GM18519 (cell line): ENCODE measurements at regions not wholly inside any gene's neighbourhood (a gene's known extent, or its start where the extent isn't known, plus 50 kb on each side); places are given as distances from the start of the nearest gene placed in this dataset.

Experiments
- ATAC-seq: cut with Tn5 transposase; IDR thresholded peaks from one replicate; pipeline ENCODE4 v1.9.1; 2021; ENCODE audit warnings: mild to moderate bottlenecking, moderate library complexity; ENCODE audit not compliant: unreplicated experiment, low FRiP score

DNA sequence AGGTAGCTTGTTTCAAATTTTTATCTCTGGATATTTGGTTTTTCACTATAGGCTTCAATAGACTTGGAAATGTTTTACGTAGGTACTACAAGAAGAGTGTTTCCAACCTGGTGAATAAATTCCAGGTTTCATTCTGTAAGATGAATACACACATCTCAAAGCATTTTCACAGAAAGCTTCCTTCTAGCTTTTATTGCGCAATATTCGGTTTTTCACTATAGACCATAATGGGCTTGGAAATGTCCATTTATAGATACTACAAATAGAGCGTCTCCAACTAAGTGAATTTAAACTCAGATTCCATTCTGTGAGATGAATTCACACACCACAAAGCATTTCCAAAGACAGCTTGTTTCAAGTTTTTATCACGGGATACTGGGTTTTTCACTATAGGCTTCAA lies 857.7 kb upstream of the HS3ST1 start:
- no peak for ATAC-seq

DNA sequence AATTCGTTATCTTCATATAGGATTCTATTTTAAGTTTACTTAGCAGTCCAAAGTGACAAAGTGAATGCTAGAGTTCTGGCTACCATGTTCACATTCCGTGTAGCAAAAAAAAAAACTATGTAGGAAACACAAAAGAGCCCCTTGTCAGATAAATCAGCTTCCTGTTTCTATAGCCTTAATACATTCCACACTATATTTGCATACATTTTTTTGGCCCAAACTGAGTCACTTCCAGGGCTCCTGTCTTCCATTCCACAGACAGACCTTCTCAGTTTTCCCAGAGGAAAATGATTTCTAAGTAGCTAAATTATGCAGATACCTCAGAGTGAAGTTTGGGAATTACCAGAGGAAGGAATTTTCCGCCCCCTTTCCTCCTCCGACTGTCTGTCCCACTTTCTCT lies 841.9 kb upstream of the HS3ST1 start:
- no peak for ATAC-seq

DNA sequence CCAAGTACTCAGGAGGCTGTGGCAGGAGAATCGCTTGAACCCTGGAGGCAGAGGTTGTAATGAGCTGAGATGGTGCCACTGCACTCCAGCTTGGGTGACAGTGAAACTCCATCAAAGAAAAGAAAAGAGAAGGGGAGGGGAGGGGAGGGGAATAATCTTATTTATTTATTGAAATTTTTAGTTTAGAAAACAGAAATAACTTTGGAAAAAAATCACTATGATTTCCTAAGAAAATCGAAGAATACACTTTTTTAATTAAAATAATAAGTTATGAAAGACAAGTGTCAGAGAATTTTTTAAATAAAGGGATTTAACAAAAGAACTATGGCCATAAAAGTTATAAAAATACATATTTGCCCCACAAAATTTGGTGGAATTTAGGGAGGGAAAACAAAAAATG lies 836.9 kb upstream of the HS3ST1 start:
- no peak for ATAC-seq

DNA sequence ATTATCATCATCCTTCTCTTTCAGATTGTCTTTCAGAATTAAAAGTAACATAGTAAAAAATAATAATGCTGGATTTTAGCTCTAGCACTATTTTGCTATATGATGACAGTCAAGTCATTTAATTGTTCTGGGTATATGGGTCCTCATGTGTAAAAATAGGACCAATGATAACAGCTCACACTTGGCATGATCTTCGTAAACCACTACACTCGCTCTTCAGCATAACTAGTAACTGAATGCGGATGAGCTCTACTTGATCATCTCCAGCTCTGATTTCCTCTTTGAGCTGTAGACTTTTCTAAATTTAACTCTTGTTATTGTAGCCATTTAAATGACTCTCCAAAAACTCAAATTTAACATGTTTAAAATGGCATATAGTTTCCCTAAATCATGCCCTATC lies 831.8 kb upstream of the HS3ST1 start:
- no peak for ATAC-seq

DNA sequence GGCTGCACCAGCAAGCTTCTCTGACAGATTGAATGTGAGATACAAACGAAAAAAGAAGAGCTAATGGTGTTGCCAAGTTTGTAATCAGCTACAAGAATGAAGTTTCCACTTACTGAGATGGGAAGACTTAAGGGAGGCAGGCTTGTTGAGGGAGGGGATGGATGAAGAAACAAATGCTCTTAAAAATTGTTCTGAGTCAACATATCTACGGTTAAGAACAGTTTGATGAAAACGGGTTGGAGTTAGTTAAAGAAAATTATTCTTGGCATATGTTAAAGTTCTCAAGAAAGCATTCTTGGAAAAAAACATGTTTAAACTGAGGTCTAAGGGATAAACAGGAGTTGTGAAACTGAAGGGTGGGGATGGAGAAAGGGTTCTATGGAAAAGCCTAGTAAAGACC lies 816.3 kb upstream of the HS3ST1 start:
- ATAC-seq = no peak

DNA sequence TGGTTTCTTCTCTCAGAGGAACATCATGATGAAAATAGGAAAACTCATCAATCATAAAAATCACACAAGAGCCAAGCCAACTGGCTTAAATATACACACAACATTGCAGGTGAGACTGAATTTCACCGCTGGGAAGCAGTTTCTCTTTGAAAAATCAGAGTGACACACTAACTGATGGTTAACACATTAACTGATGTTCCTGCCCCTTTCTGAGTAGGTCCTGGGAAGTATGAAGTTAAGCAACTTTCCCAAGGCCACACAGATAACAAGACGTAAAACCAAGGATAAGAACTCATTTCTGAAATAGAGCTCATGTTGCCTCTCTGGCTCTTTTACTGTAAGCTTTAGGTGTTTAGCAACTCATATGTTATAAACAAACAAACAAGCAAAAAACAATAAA lies 813.7 kb upstream of the HS3ST1 start:
- ATAC-seq = no peak

DNA sequence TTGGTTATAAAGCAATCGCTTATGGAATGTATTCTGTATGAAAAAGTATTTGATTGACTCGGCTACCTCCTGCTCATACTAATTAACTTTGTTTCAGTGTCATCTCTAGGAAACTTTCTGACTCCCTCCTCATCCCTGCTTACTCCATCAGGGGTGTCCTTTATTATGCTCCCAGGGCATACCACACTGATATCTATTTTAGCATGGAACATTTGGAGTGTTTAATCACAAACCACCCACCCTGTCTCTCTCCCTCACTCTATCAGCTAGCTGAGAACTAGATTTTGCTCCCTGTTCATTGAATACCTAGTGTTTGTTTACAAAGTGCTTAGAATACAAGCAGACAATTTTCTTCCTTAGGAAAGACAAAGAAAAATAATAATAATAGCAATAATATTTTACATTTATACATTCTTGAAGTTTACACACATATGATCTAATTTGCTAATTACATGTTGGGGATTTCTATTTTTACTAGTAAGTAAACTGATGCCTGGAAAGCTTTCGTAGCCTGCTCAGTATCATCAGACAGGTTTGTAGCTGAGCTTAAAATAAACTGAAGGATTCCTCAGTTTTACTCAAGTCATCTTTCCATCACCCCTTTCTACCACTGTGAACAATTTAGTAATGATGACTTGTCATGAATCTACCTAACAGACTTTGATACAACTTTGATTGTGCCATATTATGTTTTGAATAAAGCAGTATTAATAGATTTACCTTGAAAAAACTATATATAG lies 811.4 kb upstream of the HS3ST1 start:
- ATAC-seq = no peak

DNA sequence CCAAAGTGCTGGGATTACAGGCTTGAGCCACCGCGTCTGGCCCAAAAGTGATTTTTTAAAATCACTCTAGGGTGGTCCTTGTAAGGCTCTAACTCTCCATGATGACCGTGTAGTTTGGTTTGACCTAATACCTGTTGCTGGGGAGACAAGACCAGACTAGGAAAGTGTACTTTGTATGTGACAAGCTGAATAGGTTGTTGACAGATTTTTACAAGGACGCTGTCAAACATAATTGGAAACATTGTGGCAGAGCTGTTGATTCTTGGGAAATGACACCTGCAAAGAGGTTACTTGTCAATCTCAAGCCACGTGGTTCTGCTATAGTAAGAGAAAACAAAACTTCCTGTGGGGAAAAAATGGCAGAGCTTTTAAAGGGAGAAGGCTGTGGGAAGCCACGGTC lies 802.4 kb upstream of the HS3ST1 start:
- no peak for ATAC-seq

DNA sequence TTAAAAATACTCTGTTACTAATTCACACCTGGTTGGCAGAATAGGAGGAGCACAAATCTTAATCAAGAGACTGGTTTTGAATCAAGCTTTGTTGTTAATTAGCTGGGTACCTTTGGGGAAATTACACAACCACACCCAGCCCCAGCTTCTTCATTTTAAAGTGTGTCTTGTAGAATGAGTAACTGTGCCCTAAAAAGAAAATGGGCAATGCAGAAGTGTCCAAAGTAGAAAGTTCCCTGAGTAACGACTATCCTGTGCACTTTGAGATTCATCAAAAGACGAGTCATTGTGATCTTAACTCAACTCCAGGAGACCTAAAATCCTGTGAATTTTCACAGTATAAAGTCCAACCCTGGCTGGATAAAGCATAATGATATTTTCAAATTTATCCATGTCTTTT lies 792.3 kb upstream of the HS3ST1 start:
- no peak for ATAC-seq

DNA sequence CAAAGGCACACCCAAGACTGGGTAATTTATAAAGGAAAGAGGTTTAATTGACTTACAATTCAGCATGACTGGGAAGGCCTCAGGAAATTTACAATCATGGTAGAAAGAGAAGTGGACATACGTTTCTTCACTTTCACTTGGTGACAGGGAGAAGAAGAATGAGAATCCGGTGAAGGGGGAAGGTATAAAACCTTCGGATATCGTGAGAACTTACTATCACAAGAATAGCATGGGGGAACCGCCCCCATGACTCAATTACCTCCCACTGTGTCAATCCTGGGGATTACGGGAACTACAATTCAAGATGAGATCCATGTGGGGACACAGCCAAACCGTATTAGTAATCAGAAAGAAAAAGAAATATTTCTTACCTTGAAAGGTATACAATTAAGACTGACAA lies 782.9 kb upstream of the HS3ST1 start:
- no peak for ATAC-seq

DNA sequence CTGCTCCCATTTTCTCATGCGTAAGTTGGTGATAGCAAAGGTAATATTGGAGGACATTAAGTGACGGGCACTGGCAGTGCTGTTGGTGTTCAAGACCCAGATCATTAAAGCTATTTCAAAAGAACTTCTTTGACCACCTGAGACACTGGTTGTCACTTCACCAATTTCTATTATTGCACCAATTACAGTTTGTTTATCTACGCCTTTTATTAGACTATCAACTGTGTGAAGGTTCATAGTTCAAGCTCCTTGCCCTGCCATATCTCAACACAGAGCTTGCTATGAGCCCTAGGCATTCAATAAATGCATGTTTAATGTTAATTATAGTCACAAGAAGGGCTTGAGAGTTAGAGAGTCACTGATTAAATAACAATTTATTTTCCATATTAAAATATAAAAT lies 778.7 kb upstream of the HS3ST1 start:
- no peak for ATAC-seq

DNA sequence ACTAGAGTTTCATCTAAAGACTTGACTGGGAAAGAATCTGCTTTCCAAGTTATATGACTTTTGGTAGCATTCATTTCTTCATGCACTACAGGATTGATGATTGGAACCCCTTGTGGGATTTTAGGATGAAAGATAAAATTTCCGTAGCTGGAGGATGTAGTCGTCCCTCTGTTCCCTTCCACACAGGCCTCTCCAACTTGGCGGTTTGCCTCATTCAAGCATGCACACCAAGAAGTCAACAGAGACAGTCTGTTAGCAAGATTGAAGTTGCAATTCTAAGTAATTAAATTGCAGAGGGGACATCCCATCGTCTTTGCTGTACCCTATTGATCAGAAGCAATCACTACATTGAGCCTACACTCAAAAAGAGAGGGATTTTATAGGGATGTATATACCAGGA lies 777.4 kb upstream of the HS3ST1 start:
- ATAC-seq = no peak

DNA sequence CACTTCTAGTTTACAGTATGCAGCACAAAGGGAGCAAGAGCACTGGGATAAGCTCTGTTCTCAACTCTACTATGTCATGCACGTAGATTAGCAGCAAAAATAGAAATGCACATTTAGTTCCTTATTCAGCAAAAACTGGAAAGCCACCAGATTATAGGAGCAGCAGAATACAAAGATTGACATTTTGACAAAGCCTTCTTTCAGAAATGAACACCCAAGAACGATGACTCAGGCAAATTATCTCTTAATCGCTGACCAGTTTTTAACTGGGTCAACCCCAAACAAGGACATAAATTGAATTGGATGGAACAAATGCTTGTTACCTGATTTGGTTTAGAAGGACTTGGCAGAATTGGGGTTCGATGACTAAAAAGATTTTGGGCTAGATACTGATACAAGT lies 775.3 kb upstream of the HS3ST1 start:
- no peak for ATAC-seq

DNA sequence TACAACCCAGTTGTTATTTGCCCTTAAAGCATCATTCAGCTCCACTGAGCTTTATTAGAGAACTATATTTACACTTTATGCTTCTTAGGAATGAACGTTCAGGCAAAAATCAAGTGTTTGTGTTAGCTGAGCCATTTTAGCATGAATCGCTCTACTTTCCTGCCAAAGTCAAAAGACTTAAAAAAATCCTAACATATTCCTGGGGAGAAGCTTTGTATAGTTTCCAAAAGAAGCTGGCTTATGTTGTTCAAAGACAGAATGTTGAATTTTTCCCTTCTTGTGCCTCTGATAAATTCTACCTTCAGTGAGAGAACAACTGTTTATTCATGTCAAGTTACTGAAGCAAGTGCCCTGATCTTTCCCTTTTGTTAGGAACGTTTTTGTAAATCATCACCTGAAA lies 771.5 kb upstream of the HS3ST1 start:
- no peak for ATAC-seq

DNA sequence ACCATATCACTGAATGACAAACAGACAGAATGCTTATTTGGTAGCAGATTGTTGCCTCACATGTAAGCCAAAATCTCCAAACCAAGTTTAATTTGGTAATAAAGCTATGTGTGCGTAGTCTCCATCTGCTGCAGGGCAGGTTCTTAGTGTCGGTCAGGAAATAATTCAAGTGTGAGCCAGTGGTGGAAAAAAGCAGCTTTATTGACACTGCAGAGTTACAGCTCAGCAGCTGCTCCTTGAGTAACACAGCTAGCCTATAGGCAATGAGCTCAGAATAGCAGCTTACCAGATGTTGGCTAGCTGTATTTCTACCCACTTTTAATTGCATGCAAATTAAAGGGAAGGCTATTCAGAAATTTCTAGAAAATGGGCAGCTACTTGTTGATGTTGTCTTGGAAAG lies 757.8 kb upstream of the HS3ST1 start:
- ATAC-seq = no peak

DNA sequence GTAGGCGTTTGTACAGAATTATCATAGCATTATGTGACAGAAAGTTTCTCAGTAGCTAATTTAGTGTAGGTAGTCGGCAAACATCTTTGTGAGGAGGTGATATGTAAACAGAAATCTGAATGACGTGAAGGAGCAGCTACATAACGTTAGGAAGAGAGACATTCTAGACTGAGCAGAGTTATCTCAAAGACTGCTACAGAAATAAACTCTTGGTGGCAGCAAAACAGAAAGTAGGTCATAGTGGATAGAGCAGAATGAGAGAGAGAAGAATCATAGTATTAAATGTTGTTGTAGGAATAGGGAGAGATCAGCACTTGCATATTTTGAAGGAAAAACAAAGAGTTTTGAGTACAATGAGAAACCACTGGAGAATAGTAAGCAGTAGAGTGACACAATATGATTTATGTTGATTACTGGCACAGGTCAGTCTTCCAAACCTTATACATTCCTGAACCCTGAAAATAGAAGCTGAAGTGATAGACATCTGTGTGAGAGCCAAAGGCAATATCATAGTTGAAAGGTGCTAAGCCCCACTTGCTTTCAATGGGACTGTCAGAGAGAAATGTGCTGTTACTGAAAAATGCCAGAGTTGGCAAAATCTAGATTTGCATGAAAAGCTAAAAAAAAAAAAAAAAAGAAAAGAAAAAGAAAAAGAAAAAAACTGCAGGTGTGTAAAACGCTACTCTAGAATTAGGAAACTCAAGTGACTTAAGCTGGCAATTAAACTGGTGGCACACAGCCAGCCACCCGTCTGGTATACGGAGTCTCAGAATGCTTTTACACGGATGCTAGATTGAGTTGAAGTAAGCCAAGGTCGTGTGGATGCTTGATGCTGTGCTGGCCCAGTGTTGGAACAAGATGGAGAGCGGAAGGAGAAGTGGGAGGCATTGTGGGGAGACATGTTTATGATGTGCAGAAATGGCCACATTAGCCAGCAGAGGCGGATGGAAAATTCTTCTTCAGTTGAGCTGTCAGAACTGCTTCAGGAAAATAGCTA lies 750.2 kb upstream of the HS3ST1 start:
- no peak for ATAC-seq

DNA sequence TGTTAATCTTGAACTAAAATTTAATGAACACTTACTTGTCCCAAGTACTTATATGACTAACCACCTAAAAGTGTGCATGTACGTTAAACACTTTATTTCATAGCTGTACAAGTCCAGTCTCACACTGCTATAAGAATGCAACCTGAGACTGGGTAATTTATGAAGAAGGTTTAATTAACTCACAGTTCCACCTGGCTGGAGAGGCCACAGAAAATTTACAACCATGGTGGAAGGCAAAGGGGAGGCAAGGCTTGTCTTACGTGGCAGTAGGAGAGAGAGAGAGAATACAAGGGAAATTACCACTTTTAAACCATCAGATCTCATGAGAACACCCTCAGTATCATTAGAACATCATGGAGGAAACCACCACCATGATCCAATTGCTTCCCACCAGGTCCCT lies 748.7 kb upstream of the HS3ST1 start:
- ATAC-seq = no peak

DNA sequence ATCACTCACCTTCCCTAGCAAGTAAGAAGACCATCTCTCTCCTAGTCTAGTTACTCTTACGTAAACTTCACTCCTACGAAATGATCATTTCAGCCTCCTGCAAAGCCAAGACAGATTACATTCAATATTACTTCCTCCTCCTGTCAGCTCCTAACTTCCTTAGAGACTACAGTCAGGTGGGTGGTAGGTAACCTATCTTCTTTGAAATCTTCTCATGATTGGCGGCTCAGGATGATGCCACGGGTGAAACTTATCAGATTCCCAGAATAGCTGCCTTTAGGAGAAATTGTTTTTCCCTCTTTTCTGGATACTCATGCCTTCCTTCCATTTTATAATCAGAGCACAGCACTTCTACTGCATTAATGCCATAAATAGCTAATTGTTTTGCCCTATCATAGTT lies 744.8 kb upstream of the HS3ST1 start:
- ATAC-seq = no peak

DNA sequence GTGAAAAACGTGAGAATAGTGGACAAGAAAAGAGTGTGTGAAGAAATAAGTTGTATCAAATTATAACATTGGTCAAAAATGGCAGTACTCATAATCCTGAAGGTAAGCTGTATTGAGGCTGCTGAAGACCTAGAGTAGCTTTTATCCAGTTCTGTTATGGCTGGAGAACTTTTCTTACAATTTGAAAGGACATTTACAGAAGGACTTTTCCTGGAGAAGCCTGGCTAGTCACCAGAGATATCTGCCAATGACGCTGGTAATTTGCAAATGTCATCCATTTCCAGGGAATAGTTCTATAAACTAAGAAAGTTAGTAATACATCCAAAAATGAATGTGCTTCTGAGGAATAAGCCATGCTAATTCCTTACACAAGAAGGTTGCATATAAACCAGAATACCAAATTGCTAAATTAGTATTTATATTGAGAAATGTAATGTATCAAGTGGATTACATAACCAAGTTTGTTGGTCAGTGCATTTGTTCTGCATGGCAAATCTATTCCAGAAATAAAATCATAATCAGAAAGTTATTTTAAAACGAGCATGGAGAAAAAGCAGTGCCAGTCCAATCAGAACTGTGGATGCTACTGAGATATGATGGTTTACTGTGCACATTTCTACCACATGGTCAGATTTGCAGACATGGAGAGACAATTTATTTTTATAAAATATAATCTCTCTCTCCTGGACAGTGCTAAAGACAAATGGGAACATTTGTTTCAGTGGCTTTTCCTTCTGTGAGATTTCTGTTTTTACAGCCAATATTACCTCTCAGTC lies 743.7 kb upstream of the HS3ST1 start:
- ATAC-seq = no peak

DNA sequence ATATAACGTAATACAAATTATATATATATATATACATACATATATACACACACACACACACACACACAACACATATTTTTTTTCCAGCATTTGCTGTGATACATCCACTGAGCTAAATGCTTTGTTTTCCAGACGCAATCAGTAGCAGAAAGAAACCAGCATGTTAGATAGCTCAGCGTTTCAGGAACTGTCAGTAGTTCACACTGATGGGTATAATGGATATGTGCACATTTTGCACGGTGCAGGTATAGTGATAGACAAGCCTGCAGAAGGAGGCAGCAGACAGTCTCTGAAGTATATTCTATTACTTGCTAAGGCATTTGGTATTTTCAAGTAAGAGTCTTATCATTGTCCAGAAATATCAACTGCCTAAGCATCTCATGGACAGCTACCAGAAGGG lies 741.6 kb upstream of the HS3ST1 start:
- ATAC-seq = no peak

DNA sequence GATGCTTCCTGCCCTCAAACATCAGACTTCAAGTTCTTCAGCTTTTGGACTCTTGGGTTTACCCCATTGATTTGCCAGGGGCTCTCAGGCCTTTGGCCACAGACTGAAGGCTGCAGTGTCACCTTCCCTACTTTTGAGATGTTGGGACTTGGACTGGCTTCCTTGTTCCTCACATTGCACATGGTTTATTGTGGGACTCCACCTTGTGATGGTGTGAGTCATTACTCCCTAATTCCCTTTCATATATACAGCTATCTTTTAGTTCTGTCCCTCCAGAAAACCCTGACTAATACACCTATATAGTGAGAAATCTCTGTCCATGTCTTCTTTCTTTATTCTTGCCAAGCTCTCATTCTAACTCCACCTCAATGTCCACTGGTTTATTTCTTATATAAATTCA lies 736.9 kb upstream of the HS3ST1 start:
- no peak for ATAC-seq
